ENCODE measurements at regions not wholly inside any gene's neighbourhood (a gene's known extent, or its start where the extent isn't known, plus 50 kb on each side); places are given as distances from the start of the nearest gene placed in this dataset.

DNA sequence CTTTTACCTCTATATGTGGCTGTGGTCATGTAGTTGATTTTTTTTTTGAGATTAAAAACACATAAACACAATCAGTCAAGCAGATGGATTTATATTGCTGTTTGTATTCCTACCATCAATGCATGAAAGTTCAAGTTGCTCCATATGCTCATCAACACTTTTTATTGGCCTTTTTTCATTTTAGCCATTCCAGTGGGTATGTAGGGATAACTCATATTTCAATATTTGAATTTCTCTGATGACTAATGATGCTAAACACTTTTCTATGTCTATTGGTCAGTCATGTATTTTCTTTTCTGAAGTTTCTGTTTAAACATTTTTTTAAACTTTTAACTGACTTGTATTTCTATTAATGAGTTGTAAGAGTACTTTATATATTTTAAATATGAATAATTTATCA is 445.4 kb upstream of the RGMB start:
- H2AFZ ChIP-seq (ENCODE audit: low read length): no peak overlapping the region
- no peak overlapping the region for H2BK12ac ChIP-seq (ENCODE audit: low read depth, low read length)
- no peak overlapping the region for H3K9ac ChIP-seq (replicated peaks in 1 of 4; ENCODE audit: extremely low read depth in 1 of 4, low read depth in 3 of 4, low read length in 3 of 4)
- FAIRE-seq (no peak), DNase-seq (ENCODE audit: low read depth in 1 of 2, low spot score in 2 of 2) (no peak)
- no peaks in the 10 kb centered on the region for H3K9me3 ChIP-seq (ENCODE audit: insufficient read depth in 2 of 2, low read depth in 1 of 2, low read length in 1 of 2)
- no peak overlapping the region for H3K4me3 ChIP-seq (ENCODE audit: extremely low read depth in 1 of 4, insufficient read depth in 2 of 4, low read depth in 3 of 4, low read length in 4 of 4)
- H4K8ac ChIP-seq (ENCODE audit: extremely low read depth, insufficient read depth, low read length): no peak overlapping the region
- H3K56ac ChIP-seq (replicated peaks; ENCODE audit: insufficient read length, low read depth, low read length): no peak overlapping the region
- H2BK15ac ChIP-seq (ENCODE audit: low read length): no peak overlapping the region
- no peaks in the 10 kb centered on the region for H3K79me2 ChIP-seq (ENCODE audit: control insufficient read depth in 1 of 2, insufficient read depth in 2 of 2, low read length in 2 of 2)
- no peak overlapping the region for H3K14ac ChIP-seq (ENCODE audit: insufficient read length)
- no peaks in the 10 kb centered on the region for H3K27me3 ChIP-seq (replicated peaks in 1 of 4; ENCODE audit: control insufficient read depth in 3 of 4, extremely low read depth in 1 of 4, insufficient read depth in 3 of 4, low read length in 3 of 4)
- no peak overlapping the region for H2BK20ac ChIP-seq (ENCODE audit: low read length)
- no peak overlapping the region for H2AK5ac ChIP-seq (ENCODE audit: low read depth, low read length)
- H3K4me2 ChIP-seq (ENCODE audit: insufficient read depth in 1 of 2, low read depth in 2 of 2, low read length in 2 of 2): no peak overlapping the region
- ChIA-PET CTCF (ENCODE audit: partially characterized antibody) (no interaction called here), POLR2A (ENCODE audit: partially characterized antibody) (no interaction called here)
- no peak overlapping the region for H3K4ac ChIP-seq (replicated peaks; ENCODE audit: insufficient read length, low read depth, low read length)
- no peaks in the 10 kb centered on the region for H3K4me1 ChIP-seq (replicated peaks in 1 of 4; ENCODE audit: control insufficient read depth in 3 of 4, insufficient read depth in 4 of 4, low read length in 3 of 4)
- no peak overlapping the region for H2BK120ac ChIP-seq (replicated peaks; ENCODE audit: low read depth, low read length)
- no peaks in the 10 kb centered on the region for H3K23me2 ChIP-seq (ENCODE audit: low read depth, low read length)
- H3K18ac ChIP-seq (ENCODE audit: extremely low read depth, low read length): no peak overlapping the region
- no peaks in the 10 kb centered on the region for H4K20me1 ChIP-seq (replicated peaks in 1 of 2; ENCODE audit: control insufficient read depth in 1 of 2, insufficient read depth in 2 of 2, low read length in 2 of 2)
- H3K36me3 ChIP-seq (ENCODE audit: control insufficient read depth in 2 of 4, insufficient read depth in 4 of 4, low read length in 3 of 4): no peaks in the 10 kb centered on the region
- H3K23ac ChIP-seq (ENCODE audit: insufficient read length): no peak overlapping the region
- no peak overlapping the region for H2BK5ac ChIP-seq (ENCODE audit: low read depth, low read length)
- H3K27ac ChIP-seq (ENCODE audit: low read depth, low read length): no peak overlapping the region
- H4K5ac ChIP-seq (ENCODE audit: insufficient read length, low read depth, low read length): no peak overlapping the region
- no peak overlapping the region for H4K91ac ChIP-seq (replicated peaks; ENCODE audit: insufficient read length, low read length)
- no peaks in the 10 kb centered on the region for H3K79me1 ChIP-seq (ENCODE audit: low read depth, low read length)
- TF ChIP-seq USF2 (IDR thresholded peaks at IDR 0.05; ENCODE audit: low read length) (no peak), EP300 (IDR thresholded peaks at IDR 0.05; ENCODE audit: borderline replicate concordance in 1 of 2, low read depth in 2 of 2, low read length in 2 of 2) (no peak), EZH2 (IDR thresholded peaks at IDR 0.05; ENCODE audit: low read depth, low read length, severe bottlenecking) (no peak), POLR2A (IDR thresholded peaks at IDR 0.05; ENCODE audit: control extremely low read depth in 1 of 2, low read depth in 2 of 2, low read length in 2 of 2) (no peak), POU5F1 (IDR thresholded peaks at IDR 0.05; ENCODE audit: low read depth, low read length) (no peak), SAP30 (IDR thresholded peaks at IDR 0.05; ENCODE audit: insufficient read depth, insufficient replicate concordance, low read length) (no peak)

All from H1 (cell line).